SU-DHL-6 (cell line): ENCODE measurements at regions not wholly inside any gene's neighbourhood (a gene's known extent, or its start where the extent isn't known, plus 50 kb on each side); places are given as distances from the start of the nearest gene placed in this dataset.
"Not testable (repeated sequence)": the region's sequence is repeated elsewhere in the genome, so short reads cannot be mapped to it uniquely, and the experiment has no call there.

Experiments used
- H2AFZ ChIP-seq: fragments of 200-600 bp; sonication (generic); 2 replicates; pipeline ENCODE4 v1.6.1; 2014; ENCODE audit warnings: low read depth, mild to moderate bottlenecking, moderate library complexity, mixed read lengths, antibody characterized with exemption, low read length; ENCODE audit not compliant: severe bottlenecking
- H3F3A ChIP-seq: fragments of 200-600 bp; shearing (Covaris generic); 2 replicates; pipeline ENCODE4 v1.6.0; 2016; ENCODE audit warnings: antibody characterized with exemption, mild to moderate bottlenecking; ENCODE audit not compliant: insufficient read depth
- H3K27ac ChIP-seq: fragments of 200-600 bp; sonication (generic); 2 replicates; pipeline ENCODE4 v1.5.1; 2016; ENCODE audit warnings: low read depth, mild to moderate bottlenecking, low read length, moderate library complexity, mixed read lengths
- H3K27me3 ChIP-seq: fragments of 200-600 bp; sonication (generic), shearing (Covaris generic); 2 replicates; pipeline ENCODE4 v1.6.0; 2014; ENCODE audit warnings: mild to moderate bottlenecking, low read length
- H3K36me3 ChIP-seq: fragments of 200-600 bp; sonication (generic); 2 replicates; pipeline ENCODE4 v1.6.1; 2014; ENCODE audit warnings: mild to moderate bottlenecking, low read length, mixed read lengths
- H3K4me2 ChIP-seq: fragments of 300-600, 200-600 bp; shearing (Covaris generic), sonication (generic); 2 replicates; pipeline ENCODE4 v1.6.0; 2014; ENCODE audit warnings: low read length, low read depth, mild to moderate bottlenecking; ENCODE audit not compliant: poor library complexity, severe bottlenecking
- H3K4me3 ChIP-seq: fragments of 200-600 bp; sonication (generic); 2 replicates; pipeline ENCODE4 v1.5.1; 2014; ENCODE audit warnings: antibody characterized with exemption, low read length, mild to moderate bottlenecking, mixed read lengths; ENCODE audit not compliant: insufficient read depth, poor library complexity, severe bottlenecking
- H3K79me2 ChIP-seq: fragments of 200-600 bp; sonication (generic); 2 replicates; pipeline ENCODE4 v1.6.1; 2014; ENCODE audit warnings: mild to moderate bottlenecking, low read length, moderate library complexity; ENCODE audit not compliant: insufficient read depth
- H3K9ac ChIP-seq: fragments of 200-600 bp; sonication (generic); 2 replicates; pipeline ENCODE4 v1.7.0; 2014; ENCODE audit warnings: mild to moderate bottlenecking, low read length
- H3K9me2 ChIP-seq: fragments of 200-600 bp; sonication (generic); replicated peaks from 2 replicates; pipeline ENCODE4 v1.6.1; 2014; ENCODE audit warnings: low read length; ENCODE audit not compliant: insufficient read depth
- H3K9me3 ChIP-seq: fragments of 200-600 bp; sonication (generic); 2 replicates; pipeline ENCODE4 v1.6.1; 2014; ENCODE audit warnings: low read length, mixed read lengths; ENCODE audit not compliant: insufficient read depth
- H4K20me1 ChIP-seq: fragments of 200-600 bp; sonication (generic); 2 replicates; pipeline ENCODE4 v1.6.1; 2014; ENCODE audit warnings: low read depth, mild to moderate bottlenecking, antibody characterized with exemption, low read length, moderate library complexity, mixed read lengths
- CTCF ChIP-seq: fragments of 200-600 bp; sonication (generic); IDR thresholded peaks from one replicate; pipeline ENCODE4 v1.5.1; 2017; ENCODE audit warnings: antibody characterized with exemption, mild to moderate bottlenecking, low read length, moderate library complexity; ENCODE audit not compliant: insufficient read depth, poor library complexity, severe bottlenecking
- EZH2phosphoT487 ChIP-seq: fragments of 200-600 bp; sonication (generic), shearing (Covaris generic); conservative IDR thresholded peaks from 2 replicates; pipeline ENCODE4 v1.6.1; 2018; ENCODE audit warnings: mild to moderate bottlenecking, antibody characterized with exemption, low read length, moderate library complexity, mixed read lengths

DNA sequence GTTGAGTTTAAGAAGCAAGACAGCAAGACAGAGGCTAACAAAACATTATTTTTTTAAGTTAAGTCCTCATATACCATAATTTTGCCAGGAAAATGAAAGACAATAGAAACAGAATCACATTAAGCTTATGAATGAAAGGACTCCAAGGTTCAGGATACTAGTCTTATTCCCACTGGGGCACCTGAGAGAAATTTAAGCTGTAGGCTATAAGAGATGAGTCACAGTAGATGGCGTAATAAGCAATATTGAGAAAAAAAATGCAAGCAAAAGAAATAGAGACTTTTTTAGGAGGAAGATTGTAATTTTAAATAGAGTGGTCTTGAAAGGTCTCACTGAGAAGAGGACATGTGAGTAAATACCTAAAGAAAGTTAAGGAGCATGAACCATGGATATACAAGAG, 57.1 kb upstream of the KIF2B start:
- Histone ChIP-seq H3F3A (no peaks in the 10 kb centered on the region), H2AFZ (no peak overlapping the region), H3K9ac (no peak overlapping the region), H3K79me2 (no peaks in the 10 kb centered on the region), H3K27ac (no peak overlapping the region), H3K9me3 (no peaks in the 10 kb centered on the region), H3K4me3 (no peak overlapping the region), H4K20me1 (no peaks in the 10 kb centered on the region), H3K4me2 (no peak overlapping the region), H3K9me2 (no peaks in the 10 kb centered on the region), H3K27me3 (no peaks in the 10 kb centered on the region), H3K36me3 (no peaks in the 10 kb centered on the region)
- TF ChIP-seq EZH2phosphoT487 (no peak), CTCF (no peak)

DNA sequence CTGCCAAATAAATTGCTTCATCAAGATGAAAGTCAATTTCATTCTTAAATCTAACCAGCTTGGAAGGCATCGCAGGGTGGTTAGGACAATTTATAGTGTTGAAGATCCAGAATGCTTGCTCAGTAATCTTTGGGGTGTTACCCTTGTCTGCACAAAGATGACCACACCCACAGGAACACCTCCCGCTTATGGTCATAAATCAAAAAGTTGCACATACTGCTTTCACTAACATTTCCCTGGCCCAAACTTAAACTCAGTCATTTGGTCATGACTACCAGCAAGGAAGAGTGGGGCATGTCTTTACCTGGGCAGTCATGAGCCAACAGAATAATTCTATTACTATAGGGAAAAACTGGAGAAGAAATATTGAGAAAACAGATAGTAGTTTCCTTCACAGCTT, 57.6 kb upstream of the KIF2B start:
- no peaks in the 10 kb centered on the region for H4K20me1 ChIP-seq
- H3F3A ChIP-seq, result no peaks in the 10 kb centered on the region
- no peaks in the 10 kb centered on the region for H3K36me3 ChIP-seq
- no peak overlapping the region for H3K27ac ChIP-seq
- H3K27me3 ChIP-seq, result no peaks in the 10 kb centered on the region
- H2AFZ ChIP-seq, result no peak overlapping the region
- no peak overlapping the region for H3K9ac ChIP-seq
- H3K9me2 ChIP-seq, result no peaks in the 10 kb centered on the region
- no peaks in the 10 kb centered on the region for H3K79me2 ChIP-seq
- no peaks in the 10 kb centered on the region for H3K9me3 ChIP-seq
- H3K4me3 ChIP-seq, result no peak overlapping the region
- TF ChIP-seq CTCF, result no peak
- no peak for TF ChIP-seq EZH2phosphoT487
- no peak overlapping the region for H3K4me2 ChIP-seq

GRCh38 chr17:53757559-53757958, 65.2 kb upstream of the KIF2B start:
- Histone ChIP-seq H3K4me3 (no peak overlapping the region), H3K79me2 (no peaks in the 10 kb centered on the region), H4K20me1 (no peaks in the 10 kb centered on the region), H3F3A (no peaks in the 10 kb centered on the region), H3K36me3 (no peaks in the 10 kb centered on the region), H3K27ac (no peak overlapping the region), H3K9me3 (no peaks in the 10 kb centered on the region), H3K4me2 (no peak overlapping the region), H3K9me2 (no peaks in the 10 kb centered on the region), H2AFZ (no peak overlapping the region), H3K9ac (no peak overlapping the region), H3K27me3 (no peaks in the 10 kb centered on the region)
- TF ChIP-seq EZH2phosphoT487, result no peak
- TF ChIP-seq CTCF, result no peak

- not testable (repeated sequence) for H3K9me2 ChIP-seq, H3K4me2 ChIP-seq, H3F3A ChIP-seq, H4K20me1 ChIP-seq, H3K9me3 ChIP-seq, H3K36me3 ChIP-seq, H3K27ac ChIP-seq, H3K9ac ChIP-seq, H2AFZ ChIP-seq, H3K27me3 ChIP-seq, H3K4me3 ChIP-seq, H3K79me2 ChIP-seq
Observed at GRCh38 chr17:53757116-53757515, 65.6 kb upstream of the KIF2B start.
